OCI-LY3 (cell line): ENCODE measurements at regions not wholly inside any gene's neighbourhood (a gene's known extent, or its start where the extent isn't known, plus 50 kb on each side); places are given as distances from the start of the nearest gene placed in this dataset.

Source experiments
- EZH2phosphoT487 ChIP-seq: fragments of 200-600 bp; shearing (Covaris generic); IDR thresholded peaks from 2 replicates; pipeline ENCODE4 v1.6.1; 2018; ENCODE audit warnings: antibody characterized with exemption, mixed run types, low read depth
- TF ChIP-seq, protein P1 (sequence below): fragments of 200-600, 300-600 bp; sonication (generic); IDR thresholded peaks from 2 replicates; pipeline ENCODE4 v1.5.1; 2014; ENCODE audit warnings: antibody characterized with exemption, low read length, low read depth

DNA sequence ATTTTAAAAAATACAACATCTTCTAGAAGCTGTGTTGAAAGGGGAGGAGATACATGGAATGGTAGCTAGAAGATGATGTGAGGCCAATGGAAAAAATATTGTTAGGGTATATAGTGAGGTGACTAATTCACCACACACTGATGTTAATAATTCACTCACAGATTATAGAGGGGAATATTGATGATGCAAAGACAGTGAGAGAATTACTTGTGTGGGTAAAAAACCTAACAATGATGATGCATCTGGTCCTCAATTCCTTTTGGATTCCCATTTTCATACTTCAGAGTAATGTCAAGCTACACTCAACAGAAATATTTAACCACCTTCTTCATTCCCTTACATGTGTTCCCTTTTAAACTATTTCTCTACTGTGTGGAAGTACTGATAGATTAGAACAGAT lies 169.5 kb upstream of the DPYD start:
- TF ChIP-seq, protein P1, sequence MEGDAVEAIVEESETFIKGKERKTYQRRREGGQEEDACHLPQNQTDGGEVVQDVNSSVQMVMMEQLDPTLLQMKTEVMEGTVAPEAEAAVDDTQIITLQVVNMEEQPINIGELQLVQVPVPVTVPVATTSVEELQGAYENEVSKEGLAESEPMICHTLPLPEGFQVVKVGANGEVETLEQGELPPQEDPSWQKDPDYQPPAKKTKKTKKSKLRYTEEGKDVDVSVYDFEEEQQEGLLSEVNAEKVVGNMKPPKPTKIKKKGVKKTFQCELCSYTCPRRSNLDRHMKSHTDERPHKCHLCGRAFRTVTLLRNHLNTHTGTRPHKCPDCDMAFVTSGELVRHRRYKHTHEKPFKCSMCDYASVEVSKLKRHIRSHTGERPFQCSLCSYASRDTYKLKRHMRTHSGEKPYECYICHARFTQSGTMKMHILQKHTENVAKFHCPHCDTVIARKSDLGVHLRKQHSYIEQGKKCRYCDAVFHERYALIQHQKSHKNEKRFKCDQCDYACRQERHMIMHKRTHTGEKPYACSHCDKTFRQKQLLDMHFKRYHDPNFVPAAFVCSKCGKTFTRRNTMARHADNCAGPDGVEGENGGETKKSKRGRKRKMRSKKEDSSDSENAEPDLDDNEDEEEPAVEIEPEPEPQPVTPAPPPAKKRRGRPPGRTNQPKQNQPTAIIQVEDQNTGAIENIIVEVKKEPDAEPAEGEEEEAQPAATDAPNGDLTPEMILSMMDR, result no peak
- no peak for TF ChIP-seq EZH2phosphoT487
